ENCODE measurements at regions not wholly inside any gene's neighbourhood (a gene's known extent, or its start where the extent isn't known, plus 50 kb on each side); places are given as distances from the start of the nearest gene placed in this dataset.

DNA sequence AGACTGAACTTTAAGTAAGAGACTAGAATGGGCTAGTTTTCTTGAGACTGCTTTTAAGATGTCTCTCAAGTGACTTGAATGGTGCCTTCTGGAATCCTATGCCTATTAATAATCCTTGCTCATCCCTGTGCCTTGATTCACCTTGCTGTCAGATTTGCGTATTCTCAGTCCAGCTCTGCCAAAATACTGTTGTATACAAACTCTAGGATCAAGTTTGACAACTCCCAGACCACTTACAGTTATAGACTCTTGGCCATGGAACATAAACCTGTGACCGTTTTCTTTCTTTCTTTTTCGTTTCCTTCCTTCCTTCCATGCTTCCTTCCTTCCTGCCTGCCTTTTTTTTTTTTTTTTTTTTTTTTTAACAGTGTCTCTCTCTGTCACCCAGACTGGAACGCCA is 2390.9 kb upstream of the RAG2 start:
- no peaks in the 10 kb centered on the region for H3K36me3 ChIP-seq (ENCODE audit: control insufficient read depth, insufficient read depth, low read length)

DNA sequence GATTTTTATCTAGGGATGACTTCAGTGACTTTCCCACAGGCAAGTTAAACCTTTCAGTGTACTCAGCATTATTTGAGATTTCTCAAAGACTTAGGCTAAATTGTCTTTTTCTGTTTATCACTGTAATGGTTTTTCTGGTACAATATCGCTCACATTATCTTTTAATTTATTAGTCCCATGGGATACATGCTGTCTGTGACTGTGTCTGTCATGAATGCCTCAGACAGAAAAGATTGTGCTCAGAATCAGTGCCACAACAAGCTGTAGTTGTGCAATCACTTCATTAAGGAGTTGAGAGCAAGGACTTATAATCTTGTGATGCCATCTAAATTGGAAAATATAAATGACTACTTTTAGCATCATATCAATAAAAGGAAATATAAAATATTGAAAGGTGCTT is 2374.2 kb upstream of the RAG2 start:
- no peak overlapping the region for H3K4me2 ChIP-seq (ENCODE audit: low read length)
- H2AFZ ChIP-seq: peak overlapping the region; percentile 35
- H3K9me3 ChIP-seq (ENCODE audit: control insufficient read depth, low read length): no peaks in the 10 kb centered on the region
- H3K36me3 ChIP-seq (ENCODE audit: control insufficient read depth, insufficient read depth, low read length): no peaks in the 10 kb centered on the region
- H3K27me3 ChIP-seq (ENCODE audit: control insufficient read depth, insufficient read depth, low read length): no peaks in the 10 kb centered on the region
- TF ChIP-seq, protein P1, sequence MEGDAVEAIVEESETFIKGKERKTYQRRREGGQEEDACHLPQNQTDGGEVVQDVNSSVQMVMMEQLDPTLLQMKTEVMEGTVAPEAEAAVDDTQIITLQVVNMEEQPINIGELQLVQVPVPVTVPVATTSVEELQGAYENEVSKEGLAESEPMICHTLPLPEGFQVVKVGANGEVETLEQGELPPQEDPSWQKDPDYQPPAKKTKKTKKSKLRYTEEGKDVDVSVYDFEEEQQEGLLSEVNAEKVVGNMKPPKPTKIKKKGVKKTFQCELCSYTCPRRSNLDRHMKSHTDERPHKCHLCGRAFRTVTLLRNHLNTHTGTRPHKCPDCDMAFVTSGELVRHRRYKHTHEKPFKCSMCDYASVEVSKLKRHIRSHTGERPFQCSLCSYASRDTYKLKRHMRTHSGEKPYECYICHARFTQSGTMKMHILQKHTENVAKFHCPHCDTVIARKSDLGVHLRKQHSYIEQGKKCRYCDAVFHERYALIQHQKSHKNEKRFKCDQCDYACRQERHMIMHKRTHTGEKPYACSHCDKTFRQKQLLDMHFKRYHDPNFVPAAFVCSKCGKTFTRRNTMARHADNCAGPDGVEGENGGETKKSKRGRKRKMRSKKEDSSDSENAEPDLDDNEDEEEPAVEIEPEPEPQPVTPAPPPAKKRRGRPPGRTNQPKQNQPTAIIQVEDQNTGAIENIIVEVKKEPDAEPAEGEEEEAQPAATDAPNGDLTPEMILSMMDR (IDR thresholded peaks at IDR 0.05): no peak
- no peak overlapping the region for H3K9ac ChIP-seq
- peak overlapping the region; percentile 58 for H3K27ac ChIP-seq
- H3K4me3 ChIP-seq (ENCODE audit: low read depth, low read length): no peak overlapping the region
- peaks cover 2% of the 10 kb centered on the region for H3K4me1 ChIP-seq
- no peaks in the 10 kb centered on the region for H3K79me2 ChIP-seq

More for the DNA sequence above, 2390.9 kb upstream of the RAG2 start:
- Histone ChIP-seq H3K9ac (no peak overlapping the region), H2AFZ (no peak overlapping the region), H3K9me3 (ENCODE audit: control insufficient read depth, low read length) (no peaks in the 10 kb centered on the region), H3K79me2 (no peaks in the 10 kb centered on the region), H3K4me2 (ENCODE audit: low read length) (no peak overlapping the region), H3K27ac (no peak overlapping the region), H3K4me1 (no peaks in the 10 kb centered on the region), H3K4me3 (ENCODE audit: low read depth, low read length) (no peak overlapping the region), H3K27me3 (ENCODE audit: control insufficient read depth, insufficient read depth, low read length) (no peaks in the 10 kb centered on the region)
- TF ChIP-seq, protein P1 (IDR thresholded peaks at IDR 0.05): no peak

DNA sequence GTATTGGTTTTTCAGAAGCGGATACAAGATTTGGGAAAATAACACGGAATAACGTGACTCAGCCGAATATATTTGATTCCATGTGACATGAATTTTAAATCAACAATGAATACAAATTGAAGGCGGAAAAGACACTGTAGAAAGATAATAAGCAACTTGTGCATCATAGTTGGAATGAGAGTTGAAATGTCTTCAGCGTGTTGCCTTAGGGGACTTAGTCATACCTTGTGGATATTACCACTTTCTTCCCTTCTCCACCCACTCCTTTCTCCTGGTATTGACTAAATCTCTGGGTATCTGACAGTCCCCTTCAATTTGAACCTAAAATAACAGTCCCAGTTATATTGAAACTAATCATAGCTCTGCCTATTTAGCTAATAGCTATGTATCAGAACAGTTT is 2373.1 kb upstream of the RAG2 start:
- Histone ChIP-seq H3K9me3 (ENCODE audit: control insufficient read depth, low read length) (no peaks in the 10 kb centered on the region), H3K36me3 (ENCODE audit: control insufficient read depth, insufficient read depth, low read length) (no peaks in the 10 kb centered on the region), H3K79me2 (no peaks in the 10 kb centered on the region), H3K4me1 (peaks cover 2% of the 10 kb centered on the region), H2AFZ (no peak overlapping the region), H3K27ac (no peak overlapping the region), H3K4me2 (ENCODE audit: low read length) (no peak overlapping the region), H3K9ac (no peak overlapping the region), H3K27me3 (ENCODE audit: control insufficient read depth, insufficient read depth, low read length) (no peaks in the 10 kb centered on the region), H3K4me3 (ENCODE audit: low read depth, low read length) (no peak overlapping the region)
- TF ChIP-seq, protein P1 (IDR thresholded peaks at IDR 0.05): no peak

DNA sequence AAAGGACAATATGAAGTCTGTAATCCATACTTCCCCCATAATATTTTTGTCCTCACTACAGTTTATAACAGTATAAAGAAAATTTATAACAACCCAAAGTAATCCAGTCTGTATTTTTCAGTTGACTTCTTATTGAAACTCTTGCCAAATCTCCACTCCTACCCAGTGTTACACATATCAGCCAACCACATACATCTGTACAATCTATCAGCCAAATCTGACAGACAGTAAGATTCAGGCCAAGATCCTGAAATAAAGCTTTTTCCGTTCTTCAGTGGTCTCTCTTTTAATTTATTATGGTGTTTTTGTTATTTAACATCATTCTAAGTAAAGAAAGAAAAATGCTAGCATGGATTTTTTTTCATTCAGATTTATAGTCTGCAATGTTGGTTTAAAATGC is 2370.9 kb upstream of the RAG2 start:
- Histone ChIP-seq H3K9me3 (ENCODE audit: control insufficient read depth, low read length) (no peaks in the 10 kb centered on the region), H3K27me3 (ENCODE audit: control insufficient read depth, insufficient read depth, low read length) (no peaks in the 10 kb centered on the region), H3K4me3 (ENCODE audit: low read depth, low read length) (no peak overlapping the region), H3K9ac (no peak overlapping the region), H3K36me3 (ENCODE audit: control insufficient read depth, insufficient read depth, low read length) (no peaks in the 10 kb centered on the region), H3K4me1 (peaks cover 2% of the 10 kb centered on the region), H3K27ac (no peak overlapping the region), H3K79me2 (no peaks in the 10 kb centered on the region), H2AFZ (no peak overlapping the region), H3K4me2 (ENCODE audit: low read length) (no peak overlapping the region)
- TF ChIP-seq, protein P1 (IDR thresholded peaks at IDR 0.05): no peak

DNA sequence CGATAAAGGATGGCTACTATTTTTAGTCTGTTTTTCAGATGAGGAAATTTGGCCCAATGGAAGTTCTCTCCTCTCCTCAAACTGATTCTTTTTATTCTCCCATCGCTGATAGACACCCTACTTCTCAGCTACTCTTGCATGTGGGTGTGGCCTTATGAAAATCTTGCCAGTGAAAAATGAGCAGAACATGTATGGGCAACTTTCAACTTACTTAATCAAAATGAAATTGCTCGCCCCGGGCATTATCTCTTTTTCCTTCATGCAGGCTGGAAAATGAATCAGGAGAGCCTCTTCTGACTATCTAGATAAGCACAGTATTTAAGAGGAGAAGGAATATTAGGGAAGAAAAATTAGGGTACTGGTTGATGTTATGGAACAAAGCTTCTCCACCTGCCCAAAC is 2354.7 kb upstream of the RAG2 start:
- Histone ChIP-seq H3K9ac (no peak overlapping the region), H3K79me2 (no peaks in the 10 kb centered on the region), H3K4me3 (ENCODE audit: low read depth, low read length) (no peak overlapping the region), H3K9me3 (ENCODE audit: control insufficient read depth, low read length) (no peaks in the 10 kb centered on the region), H3K27ac (no peak overlapping the region), H2AFZ (no peak overlapping the region), H3K36me3 (ENCODE audit: control insufficient read depth, insufficient read depth, low read length) (no peaks in the 10 kb centered on the region), H3K4me2 (ENCODE audit: low read length) (no peak overlapping the region), H3K4me1 (peaks cover 7% of the 10 kb centered on the region), H3K27me3 (ENCODE audit: control insufficient read depth, insufficient read depth, low read length) (no peaks in the 10 kb centered on the region)
- TF ChIP-seq, protein P1 (IDR thresholded peaks at IDR 0.05): no peak
